GM21381 (cell line): ENCODE measurements at regions not wholly inside any gene's neighbourhood (a gene's known extent, or its start where the extent isn't known, plus 50 kb on each side); places are given as distances from the start of the nearest gene placed in this dataset.

Experiments
- ATAC-seq: cut with Tn5 transposase; IDR thresholded peaks from one replicate; pipeline ENCODE4 v1.9.1; 2021; ENCODE audit warnings: mild to moderate bottlenecking, moderate library complexity; ENCODE audit not compliant: unreplicated experiment

DNA sequence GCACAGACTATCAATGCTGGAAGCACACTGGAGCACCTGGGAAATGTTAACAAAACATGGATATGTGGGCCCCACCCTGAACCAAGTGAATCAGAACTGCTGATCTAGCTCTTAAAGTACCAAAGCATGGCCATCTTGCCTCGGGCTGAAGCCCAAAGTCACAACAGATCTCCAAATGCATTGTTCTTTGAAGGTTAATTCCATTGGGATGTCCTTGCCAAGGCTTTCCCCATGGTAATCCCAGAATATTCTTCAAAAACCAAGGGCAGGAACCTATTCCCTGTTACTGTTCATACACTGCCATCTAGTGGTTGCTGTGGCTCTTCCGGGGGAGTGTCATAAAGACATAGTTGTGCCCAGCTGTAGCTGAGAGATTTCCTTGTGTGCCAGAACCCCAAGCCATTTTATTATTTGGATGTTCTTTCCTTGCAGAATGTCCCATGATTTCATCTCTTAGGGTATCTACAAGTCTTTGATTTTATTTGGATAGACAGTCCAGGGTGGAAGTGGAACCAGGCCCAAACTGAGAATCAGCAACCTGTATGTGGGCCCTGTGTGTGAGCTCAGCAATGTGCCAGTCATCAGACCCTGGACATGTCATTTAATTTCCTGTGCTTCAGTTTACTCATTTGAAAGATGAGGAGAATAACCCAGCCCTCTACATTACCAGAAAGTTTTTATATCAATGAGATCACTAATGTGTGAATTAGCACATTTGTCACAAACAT lies 290.0 kb downstream of the ACTL7B start:
- ATAC-seq, result peak; percentile 68

GRCh38 chr9:108562176-108562575 lies 293.6 kb downstream of the ACTL7B start:
- no peak for ATAC-seq

- ATAC-seq, result no peak
Observed at GRCh38 chr9:108559432-108559831, 296.4 kb downstream of the ACTL7B start.

DNA sequence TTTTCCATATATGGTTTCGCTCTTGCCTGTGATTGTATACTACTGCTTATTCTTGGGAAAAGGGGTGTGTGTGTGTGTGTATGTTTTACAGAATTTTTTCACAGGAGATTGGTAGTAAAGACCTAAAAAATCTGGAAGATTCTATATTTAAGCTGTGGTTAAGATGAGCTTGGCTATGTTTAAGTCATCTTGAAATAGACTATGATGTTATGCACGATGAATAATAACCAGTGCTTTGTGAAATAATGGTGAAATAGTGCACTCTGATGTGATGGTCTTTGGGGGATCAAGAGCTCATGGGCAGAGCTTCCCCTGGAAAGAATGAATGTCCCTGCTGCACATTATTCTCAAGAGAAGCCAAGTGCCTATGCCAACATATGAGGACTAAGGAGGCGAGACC lies 301.0 kb downstream of the ACTL7B start:
- no peak for ATAC-seq

GRCh38 chr9:108553111-108553635 lies 302.6 kb downstream of the ACTL7B start:
- no peak for ATAC-seq

- no peak for ATAC-seq
Observed at GRCh38 chr9:108552459-108553040, 303.2 kb downstream of the ACTL7B start.

- ATAC-seq, result no peak
Observed at GRCh38 chr9:108551030-108551841, 304.6 kb downstream of the ACTL7B start.

GRCh38 chr9:108550106-108550505 lies 305.7 kb downstream of the ACTL7B start:
- no peak for ATAC-seq

GRCh38 chr9:108549184-108549583 lies 306.6 kb downstream of the ACTL7B start:
- ATAC-seq, result no peak

DNA sequence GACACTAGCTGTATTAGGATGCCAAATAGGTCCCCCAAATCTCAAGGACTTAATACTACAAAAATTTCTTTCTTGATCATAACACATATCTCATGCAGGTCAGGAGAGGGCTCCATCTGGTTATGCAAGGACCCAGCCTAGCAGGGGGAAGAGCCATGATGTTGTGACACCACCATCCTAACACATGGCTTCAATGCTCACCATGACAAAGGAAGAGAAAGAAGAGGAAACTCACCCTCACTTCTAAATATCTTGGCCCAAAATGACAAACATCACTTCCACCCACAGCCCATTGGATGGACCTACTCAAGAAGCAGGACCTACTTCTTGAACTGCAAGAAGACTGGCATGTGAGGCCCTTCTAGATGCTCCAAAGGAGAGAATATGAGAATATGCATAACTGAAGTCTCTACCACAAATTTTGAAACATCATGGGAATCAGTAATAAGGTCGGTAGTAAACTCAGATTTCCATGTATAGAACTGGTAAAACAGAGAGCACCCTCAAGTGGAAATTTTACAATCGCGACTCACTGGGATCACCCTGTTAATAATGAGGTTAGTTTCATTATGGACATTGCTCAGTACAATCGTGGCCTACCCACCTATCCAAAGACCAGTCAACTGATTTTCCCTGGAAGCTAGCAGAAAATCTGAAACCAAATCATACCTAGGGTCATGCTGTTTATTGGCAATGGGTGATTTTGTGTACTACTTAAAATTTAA lies 308.2 kb downstream of the ACTL7B start:
- no peak for ATAC-seq

GRCh38 chr9:108546215-108546614 lies 309.6 kb downstream of the ACTL7B start:
- ATAC-seq, result no peak

DNA sequence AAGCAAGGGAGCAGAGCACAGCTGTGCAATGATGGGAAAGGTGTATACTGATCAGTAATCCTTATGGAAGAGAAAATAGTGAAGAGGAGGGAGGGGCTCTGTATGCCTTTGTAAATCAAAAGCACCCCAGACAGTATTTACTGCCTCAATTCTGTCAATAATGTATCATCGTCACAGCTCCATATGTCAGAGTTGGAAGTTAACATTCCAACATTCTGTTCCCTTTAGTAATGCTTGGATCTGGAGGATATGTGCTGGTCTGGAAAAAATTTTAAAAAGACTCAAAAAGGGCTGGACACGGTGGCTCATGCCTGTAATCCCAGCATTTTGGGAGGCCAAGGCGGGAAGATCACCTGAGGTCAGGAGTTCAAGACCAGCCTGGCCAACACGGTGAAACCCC lies 310.4 kb downstream of the ACTL7B start:
- ATAC-seq, result no peak

- ATAC-seq, result no peak
Observed at GRCh38 chr9:108544866-108545265, 310.9 kb downstream of the ACTL7B start.

- no peak for ATAC-seq
Observed at GRCh38 chr9:108543251-108543778, 312.5 kb downstream of the ACTL7B start.

- no peak for ATAC-seq
Observed at GRCh38 chr9:108537756-108538155, 318.0 kb downstream of the ACTL7B start.

GRCh38 chr9:108536836-108537601 lies 318.8 kb downstream of the ACTL7B start:
- ATAC-seq, result no peak

GRCh38 chr9:108535526-108535925 lies 320.3 kb downstream of the ACTL7B start:
- peak; percentile 69 for ATAC-seq

- no peak for ATAC-seq
Observed at GRCh38 chr9:108534741-108535140, 321.0 kb downstream of the ACTL7B start.

- ATAC-seq, result no peak
Observed at GRCh38 chr9:108530141-108530540, 325.6 kb downstream of the ACTL7B start.

DNA sequence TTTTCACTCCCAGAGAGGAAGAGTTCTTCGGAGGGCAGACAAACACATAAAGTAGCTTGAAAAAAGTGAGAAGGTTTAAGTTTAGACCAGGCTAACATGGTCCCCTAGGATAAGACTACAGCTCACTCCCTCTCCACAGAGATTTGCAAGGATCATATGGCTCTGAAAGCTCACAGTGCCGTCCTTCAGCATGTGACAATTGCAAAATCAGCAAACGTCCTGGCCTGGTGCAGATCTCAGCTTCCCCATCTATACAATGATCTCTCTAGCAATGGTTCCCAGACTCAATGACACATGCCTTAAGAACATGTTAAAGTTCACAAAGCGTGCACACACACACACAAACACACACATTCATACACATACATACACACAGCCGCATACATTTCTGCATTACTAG lies 327.6 kb downstream of the ACTL7B start:
- ATAC-seq, result no peak
